ENCODE measurements at regions not wholly inside any gene's neighbourhood (a gene's known extent, or its start where the extent isn't known, plus 50 kb on each side); places are given as distances from the start of the nearest gene placed in this dataset.

DNA sequence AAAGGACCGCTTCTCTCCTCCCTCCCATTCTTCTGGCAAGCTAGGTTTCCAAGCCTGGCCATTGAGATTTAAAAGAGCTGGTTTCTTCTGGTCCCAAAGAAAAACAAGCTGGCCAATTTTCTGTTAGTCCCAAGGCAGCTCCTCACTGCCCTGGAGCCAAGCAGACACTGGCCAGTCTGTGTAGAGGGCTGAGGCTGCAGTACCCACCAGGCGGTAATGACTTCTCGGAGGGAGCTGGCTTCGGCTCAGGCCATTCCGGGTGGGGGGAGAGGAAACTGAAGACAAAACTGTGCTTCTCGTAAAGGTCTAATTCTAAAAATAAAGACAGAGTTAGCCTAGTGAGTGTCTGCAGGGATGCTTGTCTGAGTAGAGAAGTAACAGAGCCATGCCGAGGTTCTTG is 78.5 kb upstream of the SMAD3 start:
- TF ChIP-seq CTCF (optimal IDR thresholded peaks at IDR 0.05 in 1 of 3, IDR thresholded peaks at IDR 0.05 in 1 of 3, conservative IDR thresholded peaks at IDR 0.05 in 1 of 3; ENCODE audit: extremely low read depth in 1 of 3, insufficient read depth in 2 of 3, low read length in 3 of 3) (no peak), EZH2 (IDR thresholded peaks at IDR 0.05; ENCODE audit: low read length) (no peak)
- no peak overlapping the region for H3K27ac ChIP-seq (ENCODE audit: control insufficient read depth, insufficient read depth, low read length)

GRCh38 chr15:66993090-66993489 is 72.3 kb upstream of the SMAD3 start:
- H3K27me3 ChIP-seq (ENCODE audit: control insufficient read depth, extremely low read depth, insufficient read depth, low read length): no peaks in the 10 kb centered on the region
- dilution Hi-C loops (cut with MboI; ENCODE audit: extremely low pct_ligation_motif_present, low sequenced_read_pairs): no loop called here

More for the DNA sequence above, 78.5 kb upstream of the SMAD3 start:
- Histone ChIP-seq H3K27me3 (ENCODE audit: control insufficient read depth, extremely low read depth, insufficient read depth, low read length) (no peaks in the 10 kb centered on the region), H2AFZ (ENCODE audit: control insufficient read depth, low read length) (no peak overlapping the region), H3K9me3 (ENCODE audit: control insufficient read depth, low read depth, low read length) (no peaks in the 10 kb centered on the region), H3K36me3 (ENCODE audit: control insufficient read depth in 2 of 2, extremely low read depth in 1 of 2, insufficient read depth in 2 of 2, low read length in 2 of 2) (no peaks in the 10 kb centered on the region), H3K9ac (ENCODE audit: control insufficient read depth, extremely low read depth, insufficient read depth, low read length) (no peak overlapping the region), H3K4me1 (ENCODE audit: control insufficient read depth, extremely low read depth, insufficient read depth, low read length) (no peaks in the 10 kb centered on the region), H3K9me1 (ENCODE audit: control insufficient read depth, extremely low read depth, insufficient read depth, low read length) (no peaks in the 10 kb centered on the region), H3K4me2 (ENCODE audit: control insufficient read depth, extremely low read depth, insufficient read depth, low read depth, low read length) (no peak overlapping the region), H3K4me3 (ENCODE audit: control insufficient read depth in 2 of 3, extremely low read depth in 1 of 3, insufficient read depth in 2 of 3, low read depth in 1 of 3, low read length in 3 of 3) (no peak overlapping the region), H3K79me2 (ENCODE audit: control insufficient read depth, insufficient read depth, low read length) (no peaks in the 10 kb centered on the region), H4K20me1 (ENCODE audit: control insufficient read depth, extremely low read depth, insufficient read depth, low read length) (no peaks in the 10 kb centered on the region)
- DNase-seq (ENCODE audit: low read depth, low spot score) (no peak), FAIRE-seq (no peak)
- dilution Hi-C loops (cut with MboI; ENCODE audit: extremely low pct_ligation_motif_present, low sequenced_read_pairs): no loop called here

More at GRCh38 chr15:66993090-66993489, 72.3 kb upstream of the SMAD3 start:
- DNase-seq (ENCODE audit: low read depth, low spot score): no peak
- H2AFZ ChIP-seq (ENCODE audit: control insufficient read depth, low read length): no peak overlapping the region
- H3K4me2 ChIP-seq (ENCODE audit: control insufficient read depth, extremely low read depth, insufficient read depth, low read depth, low read length): no peak overlapping the region
- no peak overlapping the region for H3K9ac ChIP-seq (ENCODE audit: control insufficient read depth, extremely low read depth, insufficient read depth, low read length)
- no peaks in the 10 kb centered on the region for H4K20me1 ChIP-seq (ENCODE audit: control insufficient read depth, extremely low read depth, insufficient read depth, low read length)
- TF ChIP-seq EZH2 (IDR thresholded peaks at IDR 0.05; ENCODE audit: low read length): no peak
- H3K9me1 ChIP-seq (ENCODE audit: control insufficient read depth, extremely low read depth, insufficient read depth, low read length): no peaks in the 10 kb centered on the region
- H3K9me3 ChIP-seq (ENCODE audit: control insufficient read depth, low read depth, low read length): no peaks in the 10 kb centered on the region
- H3K4me1 ChIP-seq (ENCODE audit: control insufficient read depth, extremely low read depth, insufficient read depth, low read length): peaks cover 2% of the 10 kb centered on the region
- FAIRE-seq: no peak
- no peaks in the 10 kb centered on the region for H3K36me3 ChIP-seq (ENCODE audit: control insufficient read depth in 2 of 2, extremely low read depth in 1 of 2, insufficient read depth in 2 of 2, low read length in 2 of 2)
- H3K4me3 ChIP-seq (ENCODE audit: control insufficient read depth in 2 of 3, extremely low read depth in 1 of 3, insufficient read depth in 2 of 3, low read depth in 1 of 3, low read length in 3 of 3): no peak overlapping the region
- no peak overlapping the region for H3K27ac ChIP-seq (ENCODE audit: control insufficient read depth, insufficient read depth, low read length)
- H3K79me2 ChIP-seq (ENCODE audit: control insufficient read depth, insufficient read depth, low read length): no peaks in the 10 kb centered on the region
